B cell (primary cell): ENCODE measurements at regions not wholly inside any gene's neighbourhood (a gene's known extent, or its start where the extent isn't known, plus 50 kb on each side); places are given as distances from the start of the nearest gene placed in this dataset.

Experiments used
- ATAC-seq: fragments of 200-7000 bp; cut with Tn5 transposase; one replicate; pipeline ENCODE4 v1.10.0; 2021; ENCODE audit warnings: low read depth, mild to moderate bottlenecking, moderate number of reproducible peaks, moderate library complexity
- CTCF ChIA-PET: fragments of 350-600 bp; sonication (Branson Sonifier 250); formaldehyde crosslinking; loops from one replicate; lab custom pipeline; 2021; ENCODE audit warnings: antibody characterized with exemption, inconsistent platforms; lab: Charles Lee
- POLR2A ChIA-PET: fragments of 350-600 bp; sonication (Branson Sonifier 250); formaldehyde crosslinking; loops from one replicate; lab custom pipeline; 2021; ENCODE audit warnings: antibody characterized with exemption; lab: Charles Lee
- DNase-seq: peaks from one replicate; pipeline ENCODE4 v3.0.0; 2013
- H2AFZ ChIP-seq: 2 replicates; pipeline ENCODE4 v1.6.1; 2012; ENCODE audit warnings: mild to moderate bottlenecking, low read depth, low read length; ENCODE audit not compliant: insufficient read depth, poor library complexity, severe bottlenecking
- H3K27ac ChIP-seq, 2 donors: 1 replicate in 1 of 2; 2 replicates in 1 of 2; pipeline ENCODE4 v1.5.1; 2012 to 2013; ENCODE audit warnings: low read length in 2 of 2, mild to moderate bottlenecking in 2 of 2, moderate library complexity in 1 of 2
- H3K27me3 ChIP-seq, 4 experiments: fragments of 200-600 bp in 1 of 4; sonication (generic) in 1 of 4; replicated peaks in 1 of 4; 1 replicate in 2 of 4; 2 replicates in 2 of 4; pipeline versions ENCODE4 v1.6.1 to v1.7.0; 2013 to 2016; ENCODE audit warnings: low read length in 3 of 4, mild to moderate bottlenecking in 2 of 4, mixed read lengths in 1 of 4, moderate library complexity in 1 of 4; ENCODE audit not compliant: insufficient read depth in 4 of 4, control insufficient read depth in 3 of 4; ENCODE audit errors: control extremely low read depth in 1 of 4
- H3K36me3 ChIP-seq, 2 experiments: replicated peaks in 1 of 2; 1 replicate in 1 of 2; 2 replicates in 1 of 2; pipeline versions ENCODE4 v1.6.1 to v1.7.1; 2013; ENCODE audit warnings: low read length in 1 of 2; ENCODE audit not compliant: insufficient read depth in 2 of 2, control insufficient read depth in 1 of 2; ENCODE audit errors: control extremely low read depth in 1 of 2, extremely low read depth in 1 of 2
- H3K4me1 ChIP-seq, 2 donors: fragments of 200-600 bp in 1 of 2; sonication (generic) in 1 of 2; 1 replicate in 1 of 2; 2 replicates in 1 of 2; pipeline versions ENCODE4 v1.5.1 to v1.6.1; 2013 to 2017; ENCODE audit warnings: low read length in 2 of 2; ENCODE audit not compliant: control insufficient read depth in 2 of 2, insufficient read depth in 2 of 2
- H3K4me2 ChIP-seq: replicated peaks from 2 replicates; pipeline ENCODE3; 2012; ENCODE audit warnings: mild to moderate bottlenecking, low read depth, low read length; ENCODE audit not compliant: poor library complexity, severe bottlenecking
- H3K4me3 ChIP-seq, 5 experiments: fragments of 200-600 bp in 1 of 5; sonication (generic) in 1 of 5; 1 replicate in 3 of 5; 2 replicates in 2 of 5; pipeline versions ENCODE4 v1.5.1 to v1.7.0; 2011 to 2016; ENCODE audit warnings: low read length in 4 of 5, mild to moderate bottlenecking in 4 of 5, low read depth in 2 of 5, control low read depth in 1 of 5, moderate library complexity in 1 of 5; ENCODE audit not compliant: insufficient read depth in 1 of 5; ENCODE audit errors: control extremely low read depth in 1 of 5, extremely low read depth in 1 of 5
- H3K79me2 ChIP-seq: fragments of 200-600 bp; sonication (generic); one replicate; pipeline ENCODE4 v1.6.0; 2016; ENCODE audit warnings: low read length; ENCODE audit not compliant: control insufficient read depth, insufficient read depth
- H3K9ac ChIP-seq: fragments of 200-600 bp; sonication (generic); 2 replicates; pipeline ENCODE4 v1.6.1; 2017; ENCODE audit warnings: mild to moderate bottlenecking, low read length, moderate library complexity
- H3K9me3 ChIP-seq, 3 donors: one replicate each; pipeline versions ENCODE4 v1.6.1 to v1.7.1; 2013; ENCODE audit warnings: low read length in 2 of 3; ENCODE audit not compliant: control insufficient read depth in 2 of 3, insufficient read depth in 1 of 3; ENCODE audit errors: control extremely low read depth in 1 of 3
- H4K20me1 ChIP-seq: 2 replicates; pipeline ENCODE4 v1.6.0; 2012; ENCODE audit warnings: mild to moderate bottlenecking, low read length; ENCODE audit not compliant: insufficient read depth, control insufficient read depth, poor library complexity, severe bottlenecking
- H3K27ac Mint-ChIP-seq: one replicate; pipeline ENCODE4 v1.8.0; 2021; ENCODE audit warnings: mixed read lengths
- H3K27me3 Mint-ChIP-seq: one replicate; pipeline ENCODE4 v1.8.0; 2021; ENCODE audit warnings: mixed read lengths
- H3K4me1 Mint-ChIP-seq: one replicate; pipeline ENCODE4 v1.8.0; 2021; ENCODE audit warnings: mixed read lengths
- H3K4me3 Mint-ChIP-seq: one replicate; pipeline ENCODE4 v1.8.0; 2021; ENCODE audit warnings: mixed read lengths
- H3K9me3 Mint-ChIP-seq: one replicate; pipeline ENCODE4 v1.8.0; 2022; ENCODE audit warnings: mixed read lengths; ENCODE audit not compliant: insufficient read depth
- CTCF ChIP-seq: fragments of 200-600 bp; IDR thresholded peaks from one replicate; pipeline ENCODE4 v1.8.0; 2022; ENCODE audit warnings: antibody characterized with exemption, mild to moderate bottlenecking
- EZH2 ChIP-seq: IDR thresholded peaks from 2 replicates; pipeline ENCODE4 v1.6.1; 2012; ENCODE audit warnings: borderline replicate concordance, low read depth, mild to moderate bottlenecking, moderate library complexity, low read length; ENCODE audit not compliant: insufficient read depth, poor library complexity, severe bottlenecking
- WGBS: methylation state at CpG from one replicate; pipeline ENCODE4 v1.1.5; 2013; ENCODE audit warnings: missing lambda C conversion rate; ENCODE audit not compliant: insufficient coverage; 5-methylcytosine and 5-hydroxymethylcytosine counted together
- intact Hi-C: fragments of 100-400 bp; cut with micrococcal nuclease; formaldehyde crosslinking; loops from one replicate; pipeline ENCODE4 v1.10.0; 2022

GRCh38 chrX:110436523-110436922 lies 77.9 kb downstream of the RTL9 start:
- DNase-seq, result no peak
- Histone ChIP-seq H3K9me3 (no peaks in the 10 kb centered on the region), H3K9ac (no peak overlapping the region), H3K4me2 (no peak overlapping the region), H3K27me3 (peaks cover 0 to 5% (median 1%) of the 10 kb centered on the region in 4 experiments), H4K20me1 (no peaks in the 10 kb centered on the region), H3K27ac (no peak overlapping the region), H3K79me2 (no peaks in the 10 kb centered on the region), H3K36me3 (no peaks in the 10 kb centered on the region), H2AFZ (no peak overlapping the region), H3K4me1 (no peaks in the 10 kb centered on the region), H3K4me3 (no peak overlapping the region)
- TF ChIP-seq CTCF (no peak), EZH2 (no peak)
- no peaks in the 10 kb centered on the region for H3K9me3 Mint-ChIP-seq
- ChIA-PET CTCF (no interaction called here), POLR2A (no interaction called here)
- intact Hi-C loops, result no loop called here
- no peak for ATAC-seq
- H3K4me1 Mint-ChIP-seq, result no peaks in the 10 kb centered on the region
- H3K27ac Mint-ChIP-seq, result no peak overlapping the region
- H3K4me3 Mint-ChIP-seq, result no peak overlapping the region
- H3K27me3 Mint-ChIP-seq, result peaks cover 13% of the 10 kb centered on the region

GRCh38 chrX:110437686-110438085 lies 79.0 kb downstream of the RTL9 start:
- Histone ChIP-seq H3K4me2 (no peak overlapping the region), H3K4me1 (no peaks in the 10 kb centered on the region), H3K36me3 (no peaks in the 10 kb centered on the region), H3K79me2 (no peaks in the 10 kb centered on the region), H4K20me1 (no peaks in the 10 kb centered on the region), H3K4me3 (no peak overlapping the region), H3K9me3 (no peaks in the 10 kb centered on the region), H3K27me3 (peaks cover 0 to 6% (median 1%) of the 10 kb centered on the region in 4 experiments), H3K9ac (no peak overlapping the region), H2AFZ (no peak overlapping the region), H3K27ac (no peak overlapping the region)
- DNase-seq, result no peak
- no peak for TF ChIP-seq CTCF
- TF ChIP-seq EZH2, result no peak
- WGBS, result 78% methylated on average over 1 of the region's 2 CpGs
- ChIA-PET CTCF (no interaction called here), POLR2A (no interaction called here)
- ATAC-seq, result no peak
- Mint-ChIP-seq H3K27me3 (peaks cover 13% of the 10 kb centered on the region), H3K4me1 (no peaks in the 10 kb centered on the region), H3K4me3 (no peak overlapping the region), H3K27ac (no peak overlapping the region), H3K9me3 (no peaks in the 10 kb centered on the region)
- intact Hi-C loops, result no loop called here
